ENCODE measurements at regions not wholly inside any gene's neighbourhood (a gene's known extent, or its start where the extent isn't known, plus 50 kb on each side); places are given as distances from the start of the nearest gene placed in this dataset.

DNA sequence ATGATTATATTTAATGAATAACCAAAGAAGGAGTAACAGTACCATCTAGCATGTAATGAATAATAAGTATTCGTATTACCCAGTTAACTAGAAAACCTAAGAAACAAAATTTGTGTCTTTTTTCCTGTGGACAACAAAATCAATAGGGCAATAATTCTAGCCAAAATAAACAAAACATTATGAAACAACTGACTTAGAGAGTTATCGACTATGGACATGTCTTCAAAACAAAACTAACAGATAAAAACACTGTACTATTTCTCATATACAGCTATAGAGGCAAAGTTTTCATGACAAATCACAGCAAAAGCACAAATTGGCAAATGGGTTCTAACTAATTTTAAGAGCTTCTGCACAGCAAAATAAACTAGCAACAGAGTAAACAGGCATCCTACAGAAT lies 224.1 kb downstream of the ALX1 start:
- TF ChIP-seq, protein P1, sequence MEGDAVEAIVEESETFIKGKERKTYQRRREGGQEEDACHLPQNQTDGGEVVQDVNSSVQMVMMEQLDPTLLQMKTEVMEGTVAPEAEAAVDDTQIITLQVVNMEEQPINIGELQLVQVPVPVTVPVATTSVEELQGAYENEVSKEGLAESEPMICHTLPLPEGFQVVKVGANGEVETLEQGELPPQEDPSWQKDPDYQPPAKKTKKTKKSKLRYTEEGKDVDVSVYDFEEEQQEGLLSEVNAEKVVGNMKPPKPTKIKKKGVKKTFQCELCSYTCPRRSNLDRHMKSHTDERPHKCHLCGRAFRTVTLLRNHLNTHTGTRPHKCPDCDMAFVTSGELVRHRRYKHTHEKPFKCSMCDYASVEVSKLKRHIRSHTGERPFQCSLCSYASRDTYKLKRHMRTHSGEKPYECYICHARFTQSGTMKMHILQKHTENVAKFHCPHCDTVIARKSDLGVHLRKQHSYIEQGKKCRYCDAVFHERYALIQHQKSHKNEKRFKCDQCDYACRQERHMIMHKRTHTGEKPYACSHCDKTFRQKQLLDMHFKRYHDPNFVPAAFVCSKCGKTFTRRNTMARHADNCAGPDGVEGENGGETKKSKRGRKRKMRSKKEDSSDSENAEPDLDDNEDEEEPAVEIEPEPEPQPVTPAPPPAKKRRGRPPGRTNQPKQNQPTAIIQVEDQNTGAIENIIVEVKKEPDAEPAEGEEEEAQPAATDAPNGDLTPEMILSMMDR (conservative IDR thresholded peaks at IDR 0.05) = no peak
- no peak for TF ChIP-seq EZH2 (IDR thresholded peaks at IDR 0.05; ENCODE audit: low read depth)

All from PC-9 (cell line).